HEK293 (cell line): ENCODE measurements at regions not wholly inside any gene's neighbourhood (a gene's known extent, or its start where the extent isn't known, plus 50 kb on each side); places are given as distances from the start of the nearest gene placed in this dataset.

Experiments
- CTCF ChIA-PET: fragments of 350-600 bp; formaldehyde crosslinking; extraction: SDS; loops from one replicate; lab custom pipeline; 2021; ENCODE audit warnings: antibody characterized with exemption; lab: Yijun Ruan, JAX
- POLR2A ChIA-PET: fragments of 300-600 bp; formaldehyde crosslinking; extraction: SDS; loops from one replicate; lab custom pipeline; 2020; ENCODE audit warnings: antibody characterized with exemption, inconsistent platforms; lab: Yijun Ruan, JAX
- H3K27ac ChIP-seq: fragments of 200-500 bp; sonication (Bioruptor generic); 2 replicates; pipeline ENCODE4 v1.5.1; 2014; ENCODE audit warnings: low read depth, low read length, control low read depth, inconsistent platforms; ENCODE audit errors: extremely low read depth
- H3K36me3 ChIP-seq, 2 experiments: fragments of 200-500 bp in 1 of 2; sonication (Bioruptor generic) in 1 of 2; 1 replicate in 1 of 2; 2 replicates in 1 of 2; pipeline ENCODE4 v1.5.1; 2014 to 2017; ENCODE audit warnings: inconsistent platforms in 2 of 2, low read length in 2 of 2; ENCODE audit not compliant: control insufficient read depth in 2 of 2, insufficient read depth in 1 of 2
- H3K4me1 ChIP-seq: fragments of 200-500 bp; sonication (Bioruptor generic); 2 replicates; pipeline ENCODE4 v1.5.1; 2014; ENCODE audit warnings: mild to moderate bottlenecking, low read length, inconsistent platforms; ENCODE audit not compliant: control insufficient read depth, insufficient read depth
- H3K4me3 ChIP-seq: 2 replicates; pipeline ENCODE4 v1.5.1; 2011; ENCODE audit warnings: low read depth, mild to moderate bottlenecking, control low read depth, low read length, moderate library complexity
- H3K9me3 ChIP-seq: fragments of 200-500 bp; sonication (Bioruptor generic); 2 replicates; pipeline ENCODE4 v1.5.1; 2014; ENCODE audit warnings: low read depth, low read length, inconsistent platforms; ENCODE audit not compliant: control insufficient read depth, insufficient read depth
- BCL6B ChIP-seq: fragments of 450-650 bp; formaldehyde crosslinking; IDR thresholded peaks from 2 replicates; pipeline ENCODE4 v1.5.1; 2017; ENCODE audit warnings: missing biosample characterization, missing genetic modification characterization
- GLI2 ChIP-seq: fragments of 450-650 bp; formaldehyde crosslinking; IDR thresholded peaks from 2 replicates; pipeline ENCODE4; 2017; ENCODE audit warnings: missing biosample characterization, missing genetic modification characterization, low read depth, borderline replicate concordance
- PBX3 ChIP-seq: sonication (generic); formaldehyde crosslinking; IDR thresholded peaks from 2 replicates; pipeline ENCODE4 v1.8.1; 2022; ENCODE audit warnings: mild to moderate bottlenecking, moderate library complexity, missing genetic modification reagents
- SCRT1 ChIP-seq: fragments of 450-650 bp; formaldehyde crosslinking; IDR thresholded peaks from 2 replicates; pipeline ENCODE4 v1.5.1; 2016; ENCODE audit warnings: missing biosample characterization, missing genetic modification characterization, borderline replicate concordance
- WT1 ChIP-seq: fragments of 450-650 bp; formaldehyde crosslinking; IDR thresholded peaks from 2 replicates; pipeline ENCODE4 v1.5.1; 2016; ENCODE audit warnings: missing biosample characterization, missing genetic modification characterization
- YY2 ChIP-seq: fragments of 450-650 bp; formaldehyde crosslinking; IDR thresholded peaks from 2 replicates; pipeline ENCODE4 v1.5.1; 2016; ENCODE audit warnings: missing biosample characterization, missing genetic modification characterization
- ZFP69B ChIP-seq: fragments of 450-650 bp; formaldehyde crosslinking; IDR thresholded peaks from 2 replicates; pipeline ENCODE4 v1.5.1; 2016; ENCODE audit warnings: missing biosample characterization, missing genetic modification characterization
- ZNF140 ChIP-seq: fragments of 450-650 bp; formaldehyde crosslinking; IDR thresholded peaks from 2 replicates; pipeline ENCODE4 v1.5.1; 2016; ENCODE audit warnings: missing biosample characterization, missing genetic modification characterization
- ZNF148 ChIP-seq: fragments of 450-650 bp; formaldehyde crosslinking; IDR thresholded peaks from 2 replicates; pipeline ENCODE4 v1.5.0; 2017; ENCODE audit warnings: missing biosample characterization, missing genetic modification characterization, borderline replicate concordance
- ZNF155 ChIP-seq: fragments of 450-650 bp; formaldehyde crosslinking; IDR thresholded peaks from 2 replicates; pipeline ENCODE4 v1.5.1; 2016; ENCODE audit warnings: missing biosample characterization, missing genetic modification characterization
- ZNF16 ChIP-seq: fragments of 450-650 bp; formaldehyde crosslinking; IDR thresholded peaks from 2 replicates; pipeline ENCODE4 v1.5.1; 2016; ENCODE audit warnings: low read depth, missing biosample characterization, missing genetic modification characterization
- ZNF239 ChIP-seq: fragments of 450-650 bp; formaldehyde crosslinking; IDR thresholded peaks from 2 replicates; pipeline ENCODE4 v1.5.1; 2016; ENCODE audit warnings: missing biosample characterization, missing genetic modification characterization
- ZNF26 ChIP-seq: fragments of 450-650 bp; formaldehyde crosslinking; IDR thresholded peaks from 2 replicates; pipeline ENCODE4 v1.5.1; 2016; ENCODE audit warnings: missing biosample characterization, missing genetic modification characterization
- ZNF280D ChIP-seq: fragments of 450-650 bp; formaldehyde crosslinking; IDR thresholded peaks from 2 replicates; pipeline ENCODE4 v1.5.1; 2016; ENCODE audit warnings: missing biosample characterization, missing genetic modification characterization
- ZNF433 ChIP-seq: fragments of 450-650 bp; formaldehyde crosslinking; IDR thresholded peaks from 2 replicates; pipeline ENCODE4 v1.5.1; 2016; ENCODE audit warnings: missing biosample characterization, missing genetic modification characterization, low read depth
- ZNF600 ChIP-seq: fragments of 450-650 bp; formaldehyde crosslinking; IDR thresholded peaks from 2 replicates; pipeline ENCODE4 v1.5.1; 2016; ENCODE audit warnings: missing biosample characterization, missing genetic modification characterization
- ZNF626 ChIP-seq: fragments of 450-650 bp; sonication (Bioruptor Pico); formaldehyde crosslinking; IDR thresholded peaks from 2 replicates; pipeline ENCODE4 v1.5.1; 2018; ENCODE audit warnings: missing biosample characterization, missing genetic modification characterization, inconsistent platforms
- ZNF654 ChIP-seq: fragments of 450-650 bp; formaldehyde crosslinking; IDR thresholded peaks from 2 replicates; pipeline ENCODE4 v1.5.1; 2016; ENCODE audit warnings: low read depth, missing biosample characterization, missing genetic modification characterization
- ZNF677 ChIP-seq: fragments of 450-650 bp; IDR thresholded peaks from 2 replicates; pipeline ENCODE4 v1.5.0; 2018; ENCODE audit warnings: missing biosample characterization, mild to moderate bottlenecking, missing genetic modification characterization, moderate library complexity
- ZNF777 ChIP-seq: fragments of 450-650 bp; formaldehyde crosslinking; IDR thresholded peaks from 2 replicates; pipeline ENCODE4 v1.5.1; 2017; ENCODE audit warnings: missing biosample characterization, missing genetic modification characterization, borderline replicate concordance

GRCh38 chr7:17205910-17206309 is 92.5 kb upstream of the AHR start:
- no peaks in the 10 kb centered on the region for H3K36me3 ChIP-seq
- H3K9me3 ChIP-seq = no peaks in the 10 kb centered on the region
- H3K4me3 ChIP-seq = no peak overlapping the region
- ChIA-PET CTCF (interaction anchor here (0.6 kb wide), 1 partner anchor 1139 kb away, joined by 3 read pairs; no protein-coding TSS in a partner anchor), POLR2A (no interaction called here)
- no peak for TF ChIP-seq YY2 (tag by site-specific recombination)
- TF ChIP-seq ZNF140 = no peak
- TF ChIP-seq ZNF433 (tag by site-specific recombination) = no peak
- TF ChIP-seq ZNF155 (tag by site-specific recombination) = no peak
- TF ChIP-seq ZNF677 (tag by site-specific recombination) = no peak
- no peak for TF ChIP-seq SCRT1 (tag by site-specific recombination)
- TF ChIP-seq ZFP69B (tag by site-specific recombination) = no peak
- TF ChIP-seq BCL6B (tag by site-specific recombination) = no peak
- no peak for TF ChIP-seq ZNF148 (tag by site-specific recombination)
- no peak for TF ChIP-seq ZNF777 (tag by site-specific recombination)
- TF ChIP-seq ZNF654 = no peak
- no peak for TF ChIP-seq ZNF626 (tag by site-specific recombination)
- TF ChIP-seq ZNF26 = no peak
- no peak overlapping the region for H3K27ac ChIP-seq
- H3K4me1 ChIP-seq = 0 out of 2 replicates have a peak, but pooled peaks cover 3% of the 10 kb centered on the region

GRCh38 chr7:17206349-17206905 is 92.0 kb upstream of the AHR start:
- 0 out of 2 replicates have a peak, but pooled peaks cover 3% of the 10 kb centered on the region for H3K4me1 ChIP-seq
- H3K36me3 ChIP-seq = no peaks in the 10 kb centered on the region
- TF ChIP-seq ZNF239 (tag by site-specific recombination) (no peak), ZNF280D (tag by site-specific recombination) (no peak), ZNF600 (no peak), ZNF16 (tag by site-specific recombination) (no peak), PBX3 (no peak), GLI2 (tag by site-specific recombination) (no peak), WT1 (no peak)
- ChIA-PET POLR2A (no interaction called here), CTCF (interaction anchor here (0.6 kb wide), 1 partner anchor 1139 kb away, joined by 3 read pairs; no protein-coding TSS in a partner anchor)
- no peak overlapping the region for H3K4me3 ChIP-seq
- H3K27ac ChIP-seq = no peak overlapping the region
- no peaks in the 10 kb centered on the region for H3K9me3 ChIP-seq
